Frontal cortex (tissue), 3 donors: ENCODE measurements at regions not wholly inside any gene's neighbourhood (a gene's known extent, or its start where the extent isn't known, plus 50 kb on each side); places are given as distances from the start of the nearest gene placed in this dataset.

Experiments
- DNase-seq, 2 donors: peaks; one replicate each; pipeline ENCODE4 v3.0.0; 2012; ENCODE audit warnings: low spot score in 2 of 2
- FAIRE-seq: peaks from 2 replicates; lab custom pipeline; 2012; peaks lifted over from hg19 to GRCh38; lab: Jason Lieb, UNC
- donor health status: control.
- donor health status: control.
- donor health status: control.

DNA sequence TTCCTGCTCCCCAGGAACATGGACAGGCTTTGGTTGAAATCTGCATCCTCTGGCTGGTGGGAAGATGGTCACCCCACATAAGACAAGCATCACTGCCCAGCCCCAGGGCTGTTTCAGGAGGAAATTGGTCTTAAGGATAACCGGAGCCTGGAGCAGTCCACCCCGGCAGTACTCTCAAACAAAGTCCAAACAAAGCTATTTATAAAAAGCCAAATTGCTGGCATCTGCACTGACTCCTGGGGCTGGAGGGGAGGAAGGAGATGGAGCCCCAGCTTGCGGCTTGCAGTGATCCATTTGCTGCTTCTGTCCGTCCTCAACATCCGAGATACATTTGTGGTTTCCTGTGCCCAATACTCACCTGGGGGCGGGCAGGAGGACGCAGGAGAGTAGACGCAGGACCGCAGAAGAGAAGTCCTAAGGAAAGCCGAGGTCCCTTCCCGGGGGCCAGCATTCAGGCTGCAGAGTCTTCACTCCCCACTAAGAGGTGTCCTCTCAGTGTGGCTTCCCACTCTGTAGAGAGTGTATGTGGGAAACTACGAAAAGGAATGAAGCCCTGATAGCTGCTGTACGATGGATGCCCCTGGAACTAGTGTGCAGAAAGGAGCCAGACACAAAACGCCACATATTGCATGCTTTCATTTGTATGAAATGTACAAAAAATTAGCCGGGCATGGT, 107.3 kb upstream of the FGF3 start:
- no peak for FAIRE-seq
- DNase-seq: no peak

DNA sequence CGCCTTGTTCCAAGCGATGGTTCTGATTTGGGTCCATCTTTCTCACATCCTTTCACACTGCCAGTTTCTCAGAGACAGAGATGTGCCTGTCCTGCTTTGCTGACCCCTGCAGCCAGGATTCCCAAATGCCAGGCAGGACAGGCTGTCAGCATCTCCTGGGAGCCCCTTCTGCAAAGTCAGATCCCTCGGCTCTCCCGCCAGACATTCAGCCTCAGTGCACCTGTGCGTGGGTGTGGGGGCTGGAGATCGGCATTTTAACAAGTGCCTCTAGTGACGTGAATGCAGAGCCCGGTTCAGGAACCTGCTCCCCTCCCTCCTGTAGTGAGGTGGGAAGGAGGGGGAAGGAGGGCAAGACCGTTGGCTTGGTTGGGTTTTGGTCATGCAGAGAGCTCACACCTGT, 108.9 kb upstream of the FGF3 start:
- DNase-seq: no peak
- no peak for FAIRE-seq

DNA sequence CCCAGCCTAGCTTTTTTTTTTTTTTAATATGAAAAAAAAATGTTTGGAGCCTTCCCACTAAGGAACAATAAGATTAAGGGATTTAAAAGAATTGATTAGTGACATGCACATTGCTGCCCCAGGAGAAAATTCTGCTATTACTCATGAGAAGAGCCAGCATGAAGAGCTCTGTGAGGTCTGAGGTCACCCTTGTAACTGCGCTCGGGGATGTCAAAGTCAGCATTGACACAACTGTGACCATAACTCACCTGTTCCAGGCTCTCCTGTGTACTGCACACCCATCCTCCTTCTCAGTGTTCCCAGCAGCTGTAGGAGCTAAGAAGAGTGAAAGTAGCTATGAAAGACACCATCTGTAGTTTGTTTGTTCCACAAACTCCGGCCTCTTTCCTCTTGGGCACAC, 109.8 kb upstream of the FGF3 start:
- no peak for FAIRE-seq
- no peak for DNase-seq

DNA sequence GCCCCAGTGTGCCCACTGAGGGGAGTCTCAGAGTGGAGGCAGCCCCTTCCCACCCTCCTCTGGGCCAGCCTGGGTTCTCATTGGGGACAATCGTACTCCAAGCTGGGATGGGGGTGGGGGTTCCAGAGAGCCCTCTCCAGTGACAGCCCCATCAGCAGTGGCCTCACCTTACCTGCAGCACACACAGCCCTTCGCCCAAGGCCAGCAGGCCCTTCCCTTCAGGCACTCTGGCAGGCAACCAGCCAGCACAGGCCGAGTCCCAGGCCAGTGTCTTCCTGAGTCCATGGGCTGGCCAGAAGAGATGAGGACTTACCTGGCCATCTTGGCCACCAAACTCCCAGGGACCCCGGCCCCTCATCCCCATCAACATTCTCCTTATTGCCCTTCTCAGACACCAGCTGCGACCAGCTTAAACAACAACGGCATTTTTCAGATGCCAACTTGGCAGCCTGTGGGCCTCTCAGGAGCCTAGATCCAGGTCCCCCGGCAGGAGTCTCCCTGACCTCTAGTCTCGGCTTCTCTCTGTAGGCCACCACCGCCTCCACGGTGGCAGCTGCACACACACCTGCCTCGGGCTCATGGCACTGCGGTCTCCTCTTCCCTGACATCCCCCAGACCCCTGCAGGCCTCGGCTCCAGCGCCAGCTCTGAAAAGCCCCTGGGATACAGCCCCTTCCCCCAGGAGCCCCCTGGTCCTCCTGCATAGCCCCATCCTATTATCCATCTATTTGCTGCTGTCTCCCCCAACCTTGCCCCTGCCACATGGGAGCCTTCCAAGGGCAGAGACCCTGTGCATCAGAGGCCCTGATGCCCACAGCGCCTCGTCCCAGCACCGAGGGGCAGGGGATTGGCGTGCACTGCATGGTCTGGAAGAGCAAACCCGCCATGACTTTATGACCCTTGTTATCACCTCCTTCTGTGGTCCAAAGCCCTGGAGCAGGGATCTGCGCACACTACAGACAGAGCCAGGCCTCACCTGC, 111.2 kb upstream of the FGF3 start:
- FAIRE-seq (no peak), DNase-seq (no peak)

DNA sequence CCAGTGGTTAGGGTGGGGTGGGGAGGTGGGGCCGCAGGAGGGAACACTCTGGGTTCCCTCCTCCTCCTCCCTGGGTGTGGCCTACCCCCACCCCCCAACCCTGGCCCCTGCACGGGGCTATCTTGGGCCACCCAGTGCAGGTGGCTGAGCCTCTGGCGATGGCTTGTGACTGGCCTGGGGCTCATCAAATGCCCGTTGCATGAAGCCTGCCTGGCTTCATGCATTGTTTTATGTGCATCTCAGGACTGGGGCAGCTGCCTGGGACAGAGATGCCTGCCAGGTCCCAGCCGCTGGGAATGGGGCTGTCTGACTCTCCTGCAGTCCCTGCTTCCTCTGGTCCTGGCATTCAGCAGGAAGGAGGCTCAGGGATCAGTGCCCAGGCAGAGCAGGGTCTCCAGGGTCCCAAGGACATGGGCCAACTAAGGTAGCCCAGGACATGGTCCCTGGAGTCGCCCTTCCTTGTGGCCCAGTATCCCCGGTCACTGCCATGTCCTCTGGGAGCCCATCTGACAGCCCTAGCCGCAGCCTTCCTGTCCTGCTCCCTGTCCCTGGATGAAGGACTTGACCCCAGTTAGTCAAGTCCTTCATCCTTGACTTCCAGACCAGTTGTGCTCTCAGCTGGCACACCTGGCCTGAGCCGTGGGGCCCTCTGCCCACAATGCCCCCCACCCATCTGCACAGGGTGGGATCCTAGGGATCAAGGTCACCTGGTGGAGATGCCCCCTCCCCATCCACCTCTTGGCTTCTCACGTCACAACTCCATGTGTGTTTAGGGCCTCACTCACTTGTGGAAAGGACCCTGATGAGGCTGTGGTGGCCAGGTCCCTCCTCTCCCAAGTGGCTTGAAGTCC, 112.1 kb upstream of the FGF3 start:
- FAIRE-seq (no peak), DNase-seq (no peak)

DNA sequence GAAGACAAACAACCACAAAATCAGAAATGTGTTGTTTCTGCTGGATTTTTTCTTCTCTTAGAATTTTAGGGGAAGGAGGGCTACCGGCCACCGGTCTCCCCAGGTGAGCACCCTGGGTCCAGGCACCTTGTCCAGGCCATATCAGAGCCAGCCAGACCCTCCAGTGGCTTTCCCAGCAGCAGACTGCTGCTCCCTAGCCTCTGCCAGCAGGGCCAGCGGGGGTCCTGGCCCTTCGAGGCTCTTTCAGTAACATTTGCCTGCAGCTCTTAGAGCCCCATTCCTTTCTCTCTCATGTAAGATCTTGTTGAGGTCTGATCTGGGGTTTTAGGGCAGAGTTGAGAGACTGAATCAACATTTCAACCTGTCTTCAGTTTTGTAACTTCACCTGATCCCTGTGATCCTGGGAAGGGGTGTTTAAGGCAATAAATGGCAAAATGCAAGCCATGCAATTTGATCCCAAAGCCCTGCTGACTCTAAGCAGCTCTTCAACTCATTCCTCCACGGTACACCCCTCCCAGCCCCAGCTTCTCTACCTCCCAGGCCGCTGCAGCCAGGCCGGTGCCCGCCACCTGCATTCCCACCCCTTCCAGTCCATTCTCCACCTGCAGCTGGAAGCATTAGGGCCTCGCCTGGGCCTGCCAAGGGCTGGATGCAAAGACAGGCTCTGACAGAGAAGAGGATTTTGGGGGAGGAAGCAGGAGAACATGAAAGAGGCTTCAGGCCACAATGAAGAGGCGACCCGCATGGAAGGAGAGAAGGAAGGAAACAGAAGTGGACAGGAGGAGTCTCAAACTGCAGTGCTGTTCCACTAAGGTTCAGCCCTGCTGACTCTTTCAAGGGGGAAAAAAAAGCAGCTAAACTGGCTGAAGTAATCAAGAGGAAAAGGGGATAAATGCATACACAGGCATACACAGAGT, 113.0 kb upstream of the FGF3 start:
- no peak for DNase-seq
- FAIRE-seq: no peak

DNA sequence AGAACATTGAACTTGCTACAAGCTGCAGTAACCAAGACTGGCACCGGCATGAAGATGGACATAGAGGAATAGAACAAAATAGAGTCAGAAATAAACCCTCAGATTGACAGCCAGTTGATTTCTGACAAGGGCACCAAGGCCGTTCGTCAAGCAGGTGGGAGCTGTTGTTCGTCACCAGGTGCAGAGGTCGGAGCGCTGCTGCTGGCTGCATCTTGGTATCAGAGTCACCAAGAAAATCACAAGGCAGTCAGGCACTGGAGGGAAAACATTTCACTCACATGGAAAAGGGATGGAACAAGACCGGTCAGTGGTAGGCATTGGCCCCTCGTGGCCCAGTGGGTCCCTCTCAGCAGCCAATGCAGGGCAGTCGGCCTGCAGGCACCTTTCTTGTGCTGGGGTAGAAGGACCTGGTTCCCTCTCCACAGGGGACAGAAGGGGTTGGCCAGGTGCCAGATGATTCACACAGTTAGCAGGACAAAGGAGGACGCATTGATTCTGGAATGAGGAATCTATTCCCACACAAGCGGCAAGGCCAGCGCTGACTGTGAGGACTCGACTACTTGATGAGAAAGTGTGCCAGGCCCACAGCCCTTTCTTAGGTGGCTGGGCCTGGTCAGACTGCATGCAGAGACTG, 115.8 kb upstream of the FGF3 start:
- FAIRE-seq: no peak
- DNase-seq: no peak

DNA sequence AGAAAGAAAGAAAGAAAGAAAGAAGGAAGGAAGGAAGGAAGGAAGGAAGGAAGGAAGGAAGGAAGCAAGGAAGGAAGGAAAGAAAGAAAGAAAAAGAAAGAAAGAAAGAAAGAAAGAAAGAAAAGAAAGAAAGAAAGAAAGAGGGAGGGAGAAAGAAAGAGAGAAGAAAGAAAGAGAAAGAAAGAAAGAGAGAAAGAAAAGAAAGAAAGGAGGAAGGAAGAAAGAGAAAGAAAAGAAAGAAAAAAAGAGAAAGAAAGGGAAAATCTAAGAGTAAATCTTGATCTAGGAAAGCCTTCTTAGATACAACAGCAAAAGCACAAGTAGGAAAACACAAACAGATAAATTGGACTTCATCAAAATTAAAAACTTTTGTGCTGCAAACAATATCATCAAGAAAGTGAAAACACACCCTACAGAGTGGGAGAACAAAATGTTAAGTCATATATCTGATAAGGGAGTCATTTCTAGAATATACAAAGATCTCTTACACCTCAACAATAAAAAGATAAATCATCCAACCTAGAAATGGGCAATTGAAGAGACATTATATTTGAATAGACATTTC, 116.8 kb upstream of the FGF3 start:
- DNase-seq (no peak), FAIRE-seq (no peak)

DNA sequence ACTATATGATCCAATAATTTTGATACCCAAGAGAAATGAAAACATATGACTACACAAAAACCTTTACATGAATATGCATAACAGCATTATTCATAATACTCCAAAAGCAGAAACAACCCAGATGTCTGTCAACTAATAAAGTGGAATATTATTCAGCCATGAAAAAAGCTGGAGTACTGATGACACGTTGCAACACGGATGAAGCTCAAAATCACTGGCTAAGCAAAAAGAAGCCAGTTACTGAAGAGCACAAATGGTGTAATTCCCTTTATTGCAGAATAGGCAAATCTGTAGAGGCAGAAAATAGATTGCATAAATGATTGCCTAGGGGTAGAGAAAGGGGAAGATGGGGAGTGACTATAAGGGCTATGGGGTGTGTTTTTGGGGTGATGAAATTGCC, 117.6 kb upstream of the FGF3 start:
- DNase-seq (no peak), FAIRE-seq (no peak)

DNA sequence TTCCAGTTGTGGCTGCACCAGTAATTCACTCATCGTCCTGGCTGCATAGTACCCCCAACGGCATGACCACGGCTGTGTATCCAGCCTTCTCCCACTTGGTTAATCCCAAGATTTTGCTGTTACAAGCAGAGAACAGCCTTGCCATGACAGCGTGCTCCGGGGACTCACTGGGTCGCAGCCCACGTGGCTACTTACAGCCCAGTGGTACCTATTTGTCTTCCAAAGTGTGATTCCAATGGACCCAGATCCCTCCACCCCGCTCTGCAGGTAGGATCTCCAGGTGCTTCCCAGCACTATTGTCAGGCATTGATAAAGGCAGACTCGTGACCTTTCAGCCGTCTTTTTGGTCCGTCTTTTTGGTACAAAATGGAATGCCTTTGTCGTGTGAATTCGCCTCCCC, 119.0 kb upstream of the FGF3 start:
- DNase-seq (no peak), FAIRE-seq (no peak)

DNA sequence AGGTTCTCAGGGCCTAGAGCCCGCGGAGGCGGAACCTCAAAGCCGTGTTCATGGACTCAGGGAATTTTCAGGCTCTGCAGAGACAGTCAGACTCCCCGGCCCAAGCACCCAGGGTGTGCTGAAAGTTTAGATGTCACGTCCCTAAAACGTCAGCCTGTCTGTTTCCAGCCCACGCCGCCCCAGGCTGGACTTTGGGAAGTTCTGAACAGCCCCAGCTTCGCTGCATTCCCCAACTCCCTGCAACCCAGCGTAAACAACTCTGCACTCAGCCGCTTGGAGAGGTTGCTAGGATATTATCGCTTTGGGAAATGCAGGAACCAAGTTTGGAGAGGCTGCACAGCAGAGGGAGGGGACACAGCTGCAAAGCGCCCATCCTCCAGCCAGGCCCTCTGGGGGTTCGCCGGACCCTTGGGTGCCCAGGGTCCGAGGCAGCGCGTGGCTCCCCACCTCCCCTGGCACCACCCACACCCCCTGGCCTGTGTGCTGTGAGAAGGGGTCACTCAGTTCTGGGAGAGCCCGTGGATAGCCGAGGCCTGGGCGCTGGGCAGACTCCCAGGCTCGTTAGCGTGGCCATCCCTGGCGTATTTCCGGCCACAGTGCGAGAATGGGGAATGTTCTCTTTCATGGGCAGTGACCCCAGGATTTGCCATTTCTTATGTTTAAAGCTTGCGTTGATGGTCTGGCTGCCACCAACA, 120.5 kb upstream of the FGF3 start:
- DNase-seq: no peak
- no peak for FAIRE-seq

DNA sequence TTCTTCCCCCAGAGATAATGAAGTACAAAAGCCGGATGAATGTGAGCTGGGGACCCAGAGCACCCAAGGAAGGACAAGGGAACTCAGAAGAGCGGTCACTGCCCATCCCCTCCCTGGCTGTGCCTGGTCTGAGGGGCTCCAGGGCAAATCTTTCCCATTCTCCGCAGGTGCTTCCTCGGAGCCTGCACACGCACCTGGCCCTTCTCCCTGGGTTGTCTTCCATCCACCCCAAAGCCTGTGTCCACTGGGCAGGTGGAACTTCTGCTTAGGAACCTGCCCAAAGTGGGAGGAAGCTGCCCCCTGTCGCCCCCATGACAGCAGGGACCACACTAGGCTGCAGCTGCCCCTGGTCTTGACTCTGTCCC, 121.0 kb upstream of the FGF3 start:
- no peak for FAIRE-seq
- no peak for DNase-seq

DNA sequence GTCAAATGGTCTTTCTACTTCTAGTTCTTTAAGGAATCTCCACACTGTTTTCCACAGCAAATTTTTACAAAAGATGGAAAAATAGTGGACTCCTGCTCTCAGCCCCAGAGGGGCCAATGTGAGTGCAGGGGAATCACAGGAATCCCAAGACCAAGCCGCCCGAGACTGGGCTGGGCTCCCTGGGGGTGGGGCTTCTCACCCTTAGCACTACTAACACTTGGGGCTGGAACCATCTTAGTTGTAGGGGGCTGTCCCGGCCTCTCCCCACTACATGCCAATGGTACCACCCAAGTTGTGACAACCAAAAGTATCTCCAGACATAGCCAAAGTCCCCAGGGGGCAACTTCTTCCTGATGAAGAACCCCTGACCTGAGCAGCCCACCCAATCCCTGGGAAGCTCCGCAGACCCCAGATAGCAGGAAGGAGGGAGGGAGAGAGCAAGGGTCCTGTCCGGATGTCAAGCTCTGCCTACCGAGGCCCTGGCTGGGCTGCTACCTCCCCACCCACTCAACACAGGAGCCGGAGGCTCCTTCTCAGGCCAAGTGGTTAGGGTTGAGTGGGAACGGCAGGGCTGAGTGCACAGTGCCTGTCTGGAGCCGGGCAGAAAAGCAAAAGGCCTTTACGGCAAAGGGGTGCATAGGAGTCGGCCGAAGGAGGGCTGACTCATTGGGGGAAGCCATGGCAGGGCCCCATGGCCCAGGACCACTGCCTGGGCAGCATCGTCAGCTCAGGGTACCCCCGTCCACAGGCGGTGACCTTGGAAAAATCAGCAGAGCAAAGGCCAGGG, 122.5 kb upstream of the FGF3 start:
- FAIRE-seq (no peak), DNase-seq (no peak)

DNA sequence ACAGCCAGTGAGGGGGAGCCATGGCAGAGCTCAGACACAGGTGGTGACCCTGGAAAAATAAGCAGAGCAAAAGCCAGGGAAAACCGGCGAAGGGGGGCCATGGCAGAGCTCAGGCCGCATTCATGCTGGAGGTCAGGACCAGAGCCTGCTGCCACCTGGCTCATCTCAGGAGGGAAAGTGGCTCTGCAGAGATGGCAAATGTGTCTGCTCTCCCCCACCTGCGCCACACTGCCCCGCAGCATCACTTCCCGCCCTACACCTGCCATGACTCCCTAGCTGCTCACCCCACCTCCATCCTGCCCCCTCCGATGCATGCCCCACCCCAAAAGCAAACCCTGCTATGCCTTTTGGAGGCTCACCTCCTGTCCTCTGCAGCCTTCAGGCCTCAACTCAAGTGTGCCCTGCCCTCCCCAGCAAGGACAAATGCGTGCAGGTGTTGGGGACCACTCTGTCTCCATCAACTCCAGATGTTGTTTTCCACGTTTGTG, 123.2 kb upstream of the FGF3 start:
- no peak for DNase-seq
- no peak for FAIRE-seq

DNA sequence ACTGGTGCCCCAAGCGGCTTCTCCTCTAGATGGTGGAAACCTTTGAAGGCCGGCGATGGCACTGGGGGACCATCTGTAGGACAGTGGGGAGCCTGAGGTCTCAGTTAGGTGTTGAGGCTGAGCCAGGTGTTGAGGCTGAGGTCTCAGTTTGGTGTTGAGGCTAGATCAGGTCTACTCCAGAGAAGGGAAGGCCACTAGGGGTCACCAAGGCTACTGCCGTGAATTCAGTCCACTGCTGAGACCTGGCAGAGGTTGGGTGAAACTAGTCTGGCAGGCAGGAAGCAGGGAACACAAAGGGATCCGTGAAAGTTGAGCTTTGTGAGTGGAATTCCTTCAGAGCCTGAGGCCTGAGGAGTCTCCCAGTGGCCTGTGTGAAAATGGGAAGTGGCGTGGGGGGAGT, 123.8 kb upstream of the FGF3 start:
- DNase-seq (no peak), FAIRE-seq (no peak)

DNA sequence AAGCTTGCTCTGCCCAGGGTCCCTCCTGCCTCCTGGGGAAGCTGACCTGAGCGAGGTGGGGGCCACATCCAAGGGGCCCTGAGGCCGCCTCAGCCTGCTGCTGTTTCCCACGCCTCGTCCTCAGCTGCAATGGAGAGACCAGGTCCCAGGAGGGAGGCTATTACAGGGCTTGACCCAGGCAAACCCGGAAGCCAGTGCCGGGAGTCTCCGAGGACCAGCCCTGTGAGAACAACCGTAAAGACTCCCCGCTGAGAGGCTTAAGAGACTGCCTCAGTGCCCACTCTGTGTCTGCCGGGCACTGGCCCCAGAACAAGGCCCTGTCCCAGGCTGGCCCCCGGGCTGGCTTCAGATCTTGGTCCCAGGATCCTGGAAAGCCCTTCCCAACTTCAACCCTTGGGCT, 124.3 kb upstream of the FGF3 start:
- FAIRE-seq (no peak), DNase-seq (no peak)

DNA sequence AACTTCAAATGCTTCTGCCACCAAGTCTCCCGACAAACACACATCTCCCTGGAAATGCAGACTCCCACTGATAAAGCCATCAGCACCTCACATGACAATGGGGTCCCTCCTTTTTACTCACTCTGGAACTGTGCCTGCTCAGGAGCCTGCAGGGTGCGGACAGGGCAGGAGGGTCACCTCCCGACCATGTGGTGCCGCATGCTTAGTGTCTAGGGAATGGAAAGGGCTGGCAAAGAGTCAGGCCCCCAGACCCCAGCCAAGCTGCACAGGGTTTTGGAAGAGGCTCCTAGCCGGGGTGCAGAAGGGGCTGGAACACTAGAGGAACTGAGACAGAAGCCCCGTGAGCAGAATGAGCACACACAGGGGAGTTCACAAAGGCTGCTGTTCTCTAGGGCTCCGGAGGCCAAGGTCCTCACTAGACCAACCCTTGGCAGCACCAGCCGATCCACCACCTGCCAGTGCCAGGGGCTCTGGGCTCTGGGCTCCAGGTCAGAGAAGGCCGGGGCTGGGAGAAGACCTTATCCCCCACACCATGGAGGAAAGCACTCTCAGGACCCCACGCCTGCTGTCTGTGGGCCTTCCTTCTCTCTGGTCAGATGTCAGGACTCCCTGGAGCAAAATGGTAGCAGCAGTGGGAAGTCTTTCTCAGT, 125.1 kb upstream of the FGF3 start:
- FAIRE-seq (no peak), DNase-seq (no peak)
